Tibial nerve (tissue), 4 donors: ENCODE measurements at regions not wholly inside any gene's neighbourhood (a gene's known extent, or its start where the extent isn't known, plus 50 kb on each side); places are given as distances from the start of the nearest gene placed in this dataset.

Experiments
- DNase-seq, 2 donors: peaks; one replicate each; pipeline ENCODE4 v3.0.0-alpha.2; 2019; ENCODE audit warnings: low spot score in 2 of 2
- H3K27ac ChIP-seq, 4 donors: fragments of 200-600 bp; sonication (generic) in 3 of 4; one replicate each; pipeline ENCODE4 v1.5.1; 2017 to 2019; ENCODE audit warnings: mild to moderate bottlenecking in 1 of 4
- H3K27me3 ChIP-seq, 2 donors: fragments of 200-600 bp; sonication (generic) in 1 of 2; one replicate each; pipeline versions ENCODE4 v1.5.1 to v1.6.0; 2017 to 2019
- H3K36me3 ChIP-seq, 3 donors: fragments of 200-600 bp; sonication (generic); one replicate each; pipeline ENCODE4 v1.5.1; 2018 to 2019
- H3K4me1 ChIP-seq, 4 donors: fragments of 200-600 bp; sonication (generic) in 3 of 4; one replicate each; pipeline ENCODE4 v1.5.1; 2017 to 2019
- H3K4me3 ChIP-seq, 4 donors: fragments of 200-600 bp; sonication (generic) in 3 of 4; one replicate each; pipeline ENCODE4 v1.5.1; 2017 to 2019; ENCODE audit warnings: mild to moderate bottlenecking in 1 of 4, moderate library complexity in 1 of 4
- H3K9me3 ChIP-seq, 4 donors: fragments of 200-600 bp; sonication (generic) in 3 of 4; one replicate each; pipeline ENCODE4 v1.5.1; 2017 to 2019
- EP300 ChIP-seq, 2 donors: sonication (generic); formaldehyde crosslinking; IDR thresholded peaks; one replicate each; pipeline ENCODE4 v1.6.1; 2017; ENCODE audit warnings: antibody characterized with exemption in 2 of 2, mild to moderate bottlenecking in 1 of 2
- POLR2A ChIP-seq, 2 donors: fragments of 450-650 bp; IDR thresholded peaks; one replicate each; pipeline ENCODE4 v1.6.1; 2017; ENCODE audit warnings: antibody characterized with exemption in 2 of 2, mild to moderate bottlenecking in 2 of 2, moderate library complexity in 2 of 2
- WGBS, 2 donors: methylation state at CpG; one replicate each; pipeline ENCODE4 v1.1.5; 2018; 5-methylcytosine and 5-hydroxymethylcytosine counted together
- TF ChIP-seq, protein P1 (sequence below), 5 experiments: fragments of 200-600 bp in 3 of 5; fragments of 450-650 bp in 2 of 5; sonication (generic) in 3 of 5; IDR thresholded peaks; one replicate each; pipeline ENCODE4 v1.5.1; 2016 to 2019; ENCODE audit warnings: antibody characterized with exemption in 5 of 5, mild to moderate bottlenecking in 3 of 5, moderate library complexity in 2 of 5

DNA sequence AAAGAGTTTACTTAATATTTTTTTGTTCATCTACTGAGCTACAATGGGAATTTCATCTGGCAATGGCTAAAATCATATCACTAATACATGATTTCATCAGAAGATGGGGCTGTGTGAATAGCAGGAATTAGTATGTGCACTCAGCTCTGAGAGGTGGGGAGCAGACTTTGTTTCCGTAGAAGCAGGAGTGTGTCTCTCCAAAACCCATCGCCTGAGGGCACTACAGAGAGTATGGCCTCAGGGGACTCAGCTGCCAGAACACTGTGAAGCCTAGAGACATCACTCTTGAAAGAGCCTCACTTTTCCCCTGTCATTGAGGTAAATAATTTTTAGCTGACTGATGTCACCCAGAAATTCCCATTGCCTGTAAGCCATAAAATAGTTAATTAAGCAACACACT, 261.4 kb upstream of the ISX start:
- Histone ChIP-seq H3K4me1 (peaks cover 0 to 4% (median 0%) of the 10 kb centered on the region in 4 donors), H3K9me3 (no peaks in the 10 kb centered on the region), H3K27ac (no peak overlapping the region), H3K4me3 (no peak overlapping the region), H3K36me3 (no peaks in the 10 kb centered on the region), H3K27me3 (no peaks in the 10 kb centered on the region)
- TF ChIP-seq POLR2A (IDR thresholded peaks at IDR 0.05), result no peak
- TF ChIP-seq, protein P1, sequence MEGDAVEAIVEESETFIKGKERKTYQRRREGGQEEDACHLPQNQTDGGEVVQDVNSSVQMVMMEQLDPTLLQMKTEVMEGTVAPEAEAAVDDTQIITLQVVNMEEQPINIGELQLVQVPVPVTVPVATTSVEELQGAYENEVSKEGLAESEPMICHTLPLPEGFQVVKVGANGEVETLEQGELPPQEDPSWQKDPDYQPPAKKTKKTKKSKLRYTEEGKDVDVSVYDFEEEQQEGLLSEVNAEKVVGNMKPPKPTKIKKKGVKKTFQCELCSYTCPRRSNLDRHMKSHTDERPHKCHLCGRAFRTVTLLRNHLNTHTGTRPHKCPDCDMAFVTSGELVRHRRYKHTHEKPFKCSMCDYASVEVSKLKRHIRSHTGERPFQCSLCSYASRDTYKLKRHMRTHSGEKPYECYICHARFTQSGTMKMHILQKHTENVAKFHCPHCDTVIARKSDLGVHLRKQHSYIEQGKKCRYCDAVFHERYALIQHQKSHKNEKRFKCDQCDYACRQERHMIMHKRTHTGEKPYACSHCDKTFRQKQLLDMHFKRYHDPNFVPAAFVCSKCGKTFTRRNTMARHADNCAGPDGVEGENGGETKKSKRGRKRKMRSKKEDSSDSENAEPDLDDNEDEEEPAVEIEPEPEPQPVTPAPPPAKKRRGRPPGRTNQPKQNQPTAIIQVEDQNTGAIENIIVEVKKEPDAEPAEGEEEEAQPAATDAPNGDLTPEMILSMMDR (IDR thresholded peaks at IDR 0.05), result no peak
- TF ChIP-seq EP300 (IDR thresholded peaks at IDR 0.05), result no peak
- 42 to 58% methylated on average over 2 of the region's 2 CpGs for WGBS, 2 donors
- DNase-seq, result no peak

- no peaks in the 10 kb centered on the region for H3K36me3 ChIP-seq
- no peaks in the 10 kb centered on the region for H3K9me3 ChIP-seq
- H3K4me1 ChIP-seq, result peaks cover 0 to under 1% (median 0%) of the 10 kb centered on the region in 4 donors
- no peak for DNase-seq
- no peak for TF ChIP-seq EP300 (IDR thresholded peaks at IDR 0.05)
- TF ChIP-seq, protein P1 (IDR thresholded peaks at IDR 0.05), result no peak
- no peak for TF ChIP-seq POLR2A (IDR thresholded peaks at IDR 0.05)
- H3K27ac ChIP-seq, result no peak overlapping the region
- WGBS, 2 donors, result 86 to 93% methylated on average over 3 of the region's 3 CpGs
- no peaks in the 10 kb centered on the region for H3K27me3 ChIP-seq
- H3K4me3 ChIP-seq, result no peak overlapping the region
These were observed 260.2 kb upstream of the ISX start for GRCh38 chr22:34805771-34806170.

DNA sequence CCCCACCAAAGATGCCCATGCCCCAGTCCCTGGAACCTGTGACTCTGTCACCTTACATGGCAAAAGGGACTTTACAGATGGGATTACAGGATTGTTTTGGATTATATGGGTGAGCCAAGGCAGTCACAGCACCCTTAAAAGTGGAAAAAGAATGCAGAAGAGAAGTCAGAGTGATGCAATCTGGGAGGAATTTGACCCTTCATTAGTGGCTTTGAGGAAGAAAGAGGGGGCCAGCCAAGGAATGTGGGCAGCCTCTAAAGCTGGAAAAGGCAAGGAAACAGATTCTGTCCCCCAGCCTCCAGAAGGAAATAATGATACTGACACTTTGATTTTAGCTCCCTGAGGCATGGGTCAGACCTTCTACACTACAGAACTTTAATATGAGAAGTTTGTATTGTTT, 257.3 kb upstream of the ISX start:
- H3K27ac ChIP-seq, result no peak overlapping the region
- no peaks in the 10 kb centered on the region for H3K4me1 ChIP-seq
- no peak for DNase-seq
- H3K9me3 ChIP-seq, result no peaks in the 10 kb centered on the region
- H3K27me3 ChIP-seq, result no peaks in the 10 kb centered on the region
- TF ChIP-seq POLR2A (IDR thresholded peaks at IDR 0.05) (no peak), EP300 (IDR thresholded peaks at IDR 0.05) (no peak)
- TF ChIP-seq, protein P1 (IDR thresholded peaks at IDR 0.05), result no peak
- H3K4me3 ChIP-seq, result no peak overlapping the region
- no peaks in the 10 kb centered on the region for H3K36me3 ChIP-seq

DNA sequence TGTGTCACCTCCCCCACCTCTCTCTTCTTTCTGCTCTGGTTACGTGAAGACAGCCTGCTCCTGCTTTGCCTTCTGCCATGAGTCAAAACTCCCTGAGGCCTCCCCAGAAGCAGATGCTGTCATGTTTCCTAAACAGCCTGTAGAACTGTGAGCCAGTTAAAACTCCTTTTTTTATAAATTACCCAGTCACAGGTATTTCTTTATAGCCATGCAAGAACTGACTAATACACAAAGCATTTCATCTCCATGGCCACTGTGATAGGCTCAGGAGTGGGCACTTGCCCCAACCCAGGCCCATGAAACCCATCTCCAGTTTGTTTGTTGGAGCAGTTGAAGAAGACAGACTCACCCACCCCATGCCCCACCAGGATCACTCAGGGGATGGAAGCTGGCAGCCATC, 253.3 kb upstream of the ISX start:
- Histone ChIP-seq H3K9me3 (peaks cover 0 to under 1% (median 0%) of the 10 kb centered on the region in 4 donors), H3K4me3 (no peak overlapping the region), H3K27ac (no peak overlapping the region), H3K36me3 (no peaks in the 10 kb centered on the region), H3K4me1 (no peaks in the 10 kb centered on the region), H3K27me3 (no peaks in the 10 kb centered on the region)
- 73 to 81% methylated on average over 1 of the region's 1 CpG for WGBS, 2 donors
- DNase-seq, result no peak
- TF ChIP-seq, protein P1 (IDR thresholded peaks at IDR 0.05), result no peak

GRCh38 chr22:34814260-34815025, 251.5 kb upstream of the ISX start:
- TF ChIP-seq POLR2A (IDR thresholded peaks at IDR 0.05) (no peak), EP300 (IDR thresholded peaks at IDR 0.05) (no peak)
- TF ChIP-seq, protein P1 (IDR thresholded peaks at IDR 0.05), result no peak
- WGBS, 2 donors, result 62 to 67% methylated on average over 2 of the region's 2 CpGs

More at GRCh38 chr22:34814260-34815025, 251.5 kb upstream of the ISX start:
- Histone ChIP-seq H3K27ac (no peak overlapping the region), H3K4me1 (no peaks in the 10 kb centered on the region), H3K4me3 (no peak overlapping the region), H3K27me3 (no peaks in the 10 kb centered on the region), H3K9me3 (peaks cover 0 to 5% (median 0%) of the 10 kb centered on the region in 4 donors), H3K36me3 (no peaks in the 10 kb centered on the region)
- no peak for DNase-seq
